Activated CD8-positive, alpha-beta T cell treated with anti-CD3 and anti-CD28 coated beads, Interleukin-2, amount 10 ng/mL, durations not matched to agents 7 days and 5 days (primary cell): ENCODE measurements at regions not wholly inside any gene's neighbourhood (a gene's known extent, or its start where the extent isn't known, plus 50 kb on each side); places are given as distances from the start of the nearest gene placed in this dataset.

Experiments
- ATAC-seq: fragments of 150-1000 bp; cut with Tn5 transposase; one replicate; pipeline ENCODE4 v1.10.0; 2021; ENCODE audit warnings: moderate library complexity
- CTCF ChIA-PET: fragments of 350-600 bp; sonication (Branson Sonifier 250); formaldehyde crosslinking; loops from one replicate; lab custom pipeline; 2021; ENCODE audit warnings: antibody characterized with exemption; lab: Charles Lee
- POLR2A ChIA-PET: fragments of 350-600 bp; sonication (Branson Sonifier 250); formaldehyde crosslinking; loops from one replicate; lab custom pipeline; 2021; ENCODE audit warnings: antibody characterized with exemption; lab: Charles Lee
- DNase-seq: peaks from one replicate; pipeline ENCODE4 v3.0.0-alpha.2; 2020
- H3K27ac Mint-ChIP-seq: one replicate; pipeline ENCODE4 v1.8.0; 2021; ENCODE audit warnings: mild to moderate bottlenecking, mixed read lengths
- H3K27me3 Mint-ChIP-seq: one replicate; pipeline ENCODE4 v1.8.0; 2021; ENCODE audit warnings: low read depth, mixed read lengths
- H3K36me3 Mint-ChIP-seq: one replicate; pipeline ENCODE4 v1.8.0; 2021; ENCODE audit warnings: low read depth, mixed read lengths
- H3K4me1 Mint-ChIP-seq: one replicate; pipeline ENCODE4 v1.8.0; 2021; ENCODE audit warnings: low read depth, mixed read lengths
- H3K4me3 Mint-ChIP-seq: one replicate; pipeline ENCODE4 v1.8.0; 2021; ENCODE audit warnings: mild to moderate bottlenecking, mixed read lengths
- H3K9me3 Mint-ChIP-seq: one replicate; pipeline ENCODE4 v1.8.0; 2022; ENCODE audit warnings: mixed read lengths; ENCODE audit not compliant: insufficient read depth

DNA sequence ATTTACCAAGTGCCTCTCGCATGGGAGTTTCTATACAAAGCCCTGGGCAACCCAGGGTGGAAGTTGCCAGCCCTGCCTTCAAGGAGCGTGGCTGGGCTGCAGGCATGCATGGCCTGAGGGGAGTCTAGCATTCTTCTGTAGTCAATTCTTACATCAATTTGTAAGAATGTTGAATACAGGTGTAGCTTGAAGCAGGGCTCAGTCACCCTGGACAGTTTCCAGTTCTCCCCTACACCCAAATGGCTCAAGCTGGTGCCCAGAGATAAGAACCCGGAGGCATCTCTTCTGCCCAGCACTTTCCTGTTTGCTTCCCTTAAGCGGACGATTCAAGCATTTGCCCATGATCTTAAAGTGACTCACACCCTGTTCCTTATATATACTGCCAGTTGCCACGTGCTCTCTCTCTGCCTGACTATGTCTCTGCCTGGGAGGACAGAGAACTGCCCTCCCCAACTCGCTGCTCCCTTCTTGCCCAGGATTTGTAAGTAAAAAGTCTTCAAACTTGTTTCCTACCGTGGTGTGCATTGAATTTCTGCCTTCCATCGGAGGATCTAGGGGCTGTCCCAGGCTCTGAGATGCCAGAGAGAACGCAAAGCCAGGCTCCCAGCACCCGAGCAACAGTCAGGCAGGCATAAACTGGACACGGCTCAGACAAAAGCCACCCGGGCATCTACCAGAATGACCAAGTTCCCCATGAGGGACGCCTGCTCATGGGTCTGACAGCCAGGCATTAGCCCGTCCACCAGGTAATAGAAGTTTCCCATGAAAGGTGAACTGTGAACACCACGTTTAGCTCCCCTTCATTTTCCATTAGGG, 50.9 kb upstream of the AJAP1 start:
- H3K27ac Mint-ChIP-seq = no peak overlapping the region
- H3K4me3 Mint-ChIP-seq = no peak overlapping the region
- no peak for DNase-seq
- no peaks in the 10 kb centered on the region for H3K36me3 Mint-ChIP-seq
- ChIA-PET CTCF (no interaction called here), POLR2A (no interaction called here)
- H3K9me3 Mint-ChIP-seq = no peaks in the 10 kb centered on the region
- H3K27me3 Mint-ChIP-seq = peaks cover 6% of the 10 kb centered on the region
- no peaks in the 10 kb centered on the region for H3K4me1 Mint-ChIP-seq
- ATAC-seq = no peak
